Fibroblast of peridontal ligament (primary cell): ENCODE measurements at regions not wholly inside any gene's neighbourhood (a gene's known extent, or its start where the extent isn't known, plus 50 kb on each side); places are given as distances from the start of the nearest gene placed in this dataset.
"Not testable (repeated sequence)": the region's sequence is repeated elsewhere in the genome, so short reads cannot be mapped to it uniquely, and the experiment has no call there.

Experiments
- DNase-seq: peaks from one replicate; pipeline ENCODE4 v3.0.0-alpha.2; 2010; ENCODE audit errors: extremely low read depth

DNA sequence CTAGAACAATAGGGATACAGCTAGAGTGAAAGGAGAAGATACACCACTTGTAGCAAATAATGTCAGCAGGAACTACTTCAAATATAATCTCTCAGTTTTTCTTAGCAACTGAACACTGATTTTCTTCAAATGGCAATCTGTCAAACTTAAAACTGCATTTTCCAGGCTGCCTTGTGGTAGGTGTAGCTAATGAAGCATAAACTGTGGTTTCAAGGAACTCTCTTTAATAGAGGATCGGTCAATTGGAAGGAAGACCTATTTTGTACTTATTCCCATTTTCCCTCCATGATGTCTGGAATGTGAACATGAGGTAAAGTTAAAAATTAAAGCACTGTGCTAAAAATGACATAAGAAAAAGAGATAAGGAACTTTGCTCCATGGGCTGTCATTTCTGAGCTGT, 1261.9 kb downstream of the PCDH17 start:
- no peak for DNase-seq

DNA sequence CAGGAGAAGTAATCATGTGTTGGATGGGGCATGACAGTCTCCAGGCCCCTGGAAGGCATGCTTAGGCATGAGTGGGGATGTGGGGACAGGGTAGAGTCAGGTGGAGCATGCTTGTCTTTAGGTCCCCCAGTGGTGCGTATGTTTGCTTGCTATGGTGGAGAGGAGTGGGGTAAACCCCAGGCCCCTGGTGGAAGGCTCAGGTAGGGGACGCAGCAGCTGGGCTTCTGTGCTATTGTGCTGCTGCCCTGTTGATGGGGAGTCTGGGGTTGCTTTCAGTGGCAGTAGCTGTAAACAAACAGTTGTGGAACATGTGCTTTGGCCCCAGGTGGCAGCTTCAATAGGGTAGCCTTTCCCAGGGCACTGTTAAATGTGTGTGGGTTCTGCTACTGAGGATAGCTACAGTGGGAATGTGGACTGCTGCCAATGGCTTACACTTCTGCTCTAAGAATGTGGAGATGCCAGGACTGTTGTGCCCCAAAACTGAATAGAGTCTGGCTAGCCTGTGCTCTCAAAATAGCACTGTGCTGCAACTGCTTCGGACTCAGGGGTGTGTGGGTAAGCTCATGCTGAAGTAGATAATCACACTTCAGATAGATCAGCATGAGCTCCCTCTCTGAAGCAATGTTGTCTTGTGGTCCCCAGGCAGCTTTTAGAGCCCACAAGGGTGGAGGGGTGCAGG, 1257.3 kb downstream of the DIAPH3 start:
- DNase-seq, result no peak

DNA sequence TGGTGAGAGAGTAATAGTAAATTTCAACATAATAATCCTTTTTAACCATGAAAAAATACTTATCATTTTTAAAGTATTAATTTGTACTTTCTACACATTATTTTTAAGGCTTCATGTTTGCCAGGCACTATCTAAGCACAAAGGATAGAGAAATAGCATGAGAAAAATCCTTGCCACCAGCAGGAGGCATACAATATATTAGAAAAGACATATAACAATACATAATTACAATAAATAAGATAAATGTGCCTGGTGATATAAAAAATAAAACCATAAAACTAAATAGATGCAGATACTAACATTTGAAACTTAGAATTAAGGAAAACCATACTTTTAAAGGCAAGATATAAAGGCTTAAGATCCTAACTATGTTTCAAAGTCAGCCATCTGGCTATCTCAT, 1256.4 kb downstream of the DIAPH3 start:
- DNase-seq, result no peak

DNA sequence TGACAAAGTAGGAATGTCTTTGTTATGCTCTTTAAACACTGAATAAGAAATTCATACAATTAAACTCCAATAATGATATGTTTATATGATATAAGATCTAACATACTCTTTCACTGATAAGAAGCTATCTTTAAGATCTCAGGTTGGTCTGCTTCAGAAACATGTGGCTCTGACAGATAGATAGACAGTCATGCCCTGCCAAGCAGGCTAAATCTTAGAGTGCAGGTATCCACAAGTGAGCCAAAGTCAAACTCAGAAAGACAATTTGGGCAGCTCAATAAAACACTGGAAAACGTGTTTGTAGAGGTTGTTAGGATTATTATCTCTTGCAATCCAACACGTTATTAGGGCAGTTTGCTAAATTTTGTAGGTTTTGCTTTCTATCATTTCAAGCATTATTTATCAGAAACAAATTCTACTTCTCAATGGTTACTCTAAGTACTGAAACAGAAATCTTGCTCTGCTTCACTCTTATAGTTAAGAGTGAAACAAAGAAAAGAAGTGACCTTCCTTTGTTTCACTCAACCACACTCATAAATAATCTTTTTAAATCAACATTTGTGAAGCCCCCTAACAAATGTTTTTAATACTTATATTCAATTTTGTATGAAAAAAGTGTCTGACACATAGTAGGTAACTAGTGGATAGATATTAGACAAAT, 1255.6 kb downstream of the DIAPH3 start:
- no peak for DNase-seq

DNA sequence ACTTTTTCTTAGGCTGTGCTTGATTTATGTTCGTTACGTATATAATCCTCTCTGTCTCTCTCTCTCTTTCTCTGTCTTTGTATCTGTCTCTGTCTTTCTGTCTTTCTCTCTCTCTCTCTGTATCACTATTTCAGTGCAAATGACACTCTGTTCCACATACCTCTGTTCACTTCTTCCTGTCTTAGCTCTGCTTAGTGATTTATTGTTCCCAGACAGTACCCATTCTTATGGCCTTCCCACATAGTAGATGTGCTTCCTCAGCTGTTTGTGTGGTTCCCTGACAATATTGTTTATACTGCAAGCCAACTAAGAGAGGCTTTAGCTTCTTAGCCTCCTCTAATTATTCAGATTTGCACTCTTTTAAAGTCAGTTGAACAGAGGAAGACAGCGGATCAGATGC, 1244.2 kb downstream of the DIAPH3 start:
- DNase-seq, result no peak

DNA sequence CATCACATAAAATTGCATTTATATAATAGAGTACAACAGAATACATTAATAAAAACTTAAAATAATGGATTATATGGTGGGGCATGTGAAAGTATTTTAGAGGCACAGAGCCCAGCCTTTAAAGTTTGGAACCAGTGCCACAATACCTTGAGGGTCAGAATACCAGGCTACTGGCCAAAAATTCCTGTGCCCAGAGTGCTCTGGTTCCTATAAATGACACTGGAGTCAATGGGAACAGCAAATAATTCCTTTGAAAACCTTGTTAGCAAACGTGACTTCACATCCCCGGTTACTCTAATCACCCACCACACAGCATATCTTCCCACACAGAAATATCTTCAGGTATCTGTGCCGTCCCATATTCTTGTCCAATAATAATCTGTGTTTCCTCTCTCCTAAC, 1242.6 kb downstream of the DIAPH3 start:
- no peak for DNase-seq

DNA sequence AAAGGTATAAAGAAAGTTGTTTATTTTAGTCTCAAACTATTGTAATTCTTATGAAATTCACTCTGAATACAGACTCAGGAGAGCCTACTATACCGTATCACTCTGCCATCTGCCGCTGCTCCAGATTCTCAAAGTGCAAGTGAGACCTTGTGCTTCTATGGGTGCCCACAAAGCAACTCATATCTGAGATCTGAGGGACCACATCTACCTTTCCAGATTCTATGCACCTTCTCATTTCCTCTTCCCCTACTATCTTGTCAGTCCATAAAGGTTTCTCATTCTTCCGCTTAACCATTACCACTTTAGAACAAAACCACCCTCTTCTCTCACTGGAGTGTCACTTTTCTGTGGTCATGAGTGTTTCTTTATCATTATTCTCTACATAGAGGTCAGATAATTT, 1236.9 kb downstream of the DIAPH3 start:
- no peak for DNase-seq

DNA sequence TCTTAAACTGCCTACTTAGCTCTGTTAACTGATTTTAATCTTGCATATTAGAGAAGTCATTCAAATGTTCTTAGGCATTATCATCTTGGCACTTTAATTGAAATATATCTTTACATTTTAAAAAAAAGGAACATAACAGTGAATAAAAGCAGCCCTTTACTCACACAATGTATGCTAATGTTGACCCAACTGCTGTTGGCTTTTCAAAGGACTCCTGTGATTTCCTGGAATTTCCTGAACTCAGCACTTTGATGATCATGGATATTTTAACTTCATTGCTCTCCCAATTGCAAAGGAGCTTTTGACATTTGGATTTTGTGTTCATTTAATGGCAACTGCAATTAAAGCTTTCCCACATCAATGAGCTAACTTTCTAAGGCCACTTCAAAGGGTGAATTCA, 1230.3 kb downstream of the DIAPH3 start:
- DNase-seq, result no peak

DNA sequence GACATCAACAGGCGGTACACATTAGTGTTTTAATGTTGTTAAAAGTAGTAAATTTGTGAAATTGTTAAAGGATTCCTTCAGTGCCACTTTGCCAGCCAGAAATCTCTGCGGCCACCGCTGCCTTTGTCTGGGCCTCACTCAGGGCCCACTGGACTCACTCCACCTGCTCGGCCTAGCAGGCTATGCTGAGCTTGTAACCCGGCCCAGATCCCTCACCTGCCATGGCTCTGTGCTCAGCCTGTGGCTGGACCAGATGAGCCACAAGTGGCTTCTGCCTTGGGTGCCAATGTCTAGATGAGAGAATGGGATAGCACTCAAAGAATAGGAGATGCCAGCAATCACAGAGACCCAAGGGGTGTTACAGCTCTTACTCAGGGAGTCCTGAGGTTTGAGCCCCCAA, 1228.0 kb downstream of the DIAPH3 start:
- no peak for DNase-seq

DNA sequence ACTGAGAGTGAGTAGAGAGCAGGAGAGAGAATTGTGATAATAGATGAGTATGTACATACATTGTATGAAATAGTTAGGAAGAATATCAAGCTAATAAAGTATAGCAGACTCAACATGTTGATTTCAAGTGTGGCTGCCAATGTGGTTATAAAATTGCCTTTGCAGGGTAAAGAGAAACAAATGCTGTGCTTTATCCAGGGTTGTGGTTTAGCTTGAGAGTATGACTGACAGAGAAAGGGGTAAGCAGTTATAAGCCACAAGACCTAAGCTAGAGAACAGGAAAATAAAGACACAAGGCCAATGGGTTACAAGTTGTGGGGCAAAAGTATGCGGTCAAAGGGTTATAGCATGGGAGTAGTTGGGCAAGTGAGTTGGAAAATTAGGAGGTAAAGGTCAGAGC, 1217.5 kb downstream of the DIAPH3 start:
- no peak for DNase-seq

DNA sequence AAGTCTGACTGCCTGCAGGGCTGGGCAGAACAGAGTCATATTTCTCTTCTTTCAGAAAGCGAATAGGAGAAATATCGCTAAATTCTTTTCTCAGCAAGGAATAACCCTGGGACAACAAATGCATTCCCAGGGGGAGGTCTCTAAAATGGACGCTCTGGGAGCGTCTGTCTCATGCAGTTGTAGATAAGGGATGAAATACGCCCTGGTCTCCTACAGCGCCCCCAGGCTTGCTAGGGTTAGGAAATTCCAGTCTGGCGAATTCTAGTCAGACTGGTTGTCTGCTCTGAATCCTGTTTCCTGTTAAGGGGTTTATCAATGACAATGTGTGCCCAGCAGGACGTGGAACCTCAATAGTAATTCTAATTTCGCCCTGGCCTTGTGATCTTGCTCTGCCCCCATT, 1214.1 kb downstream of the DIAPH3 start:
- no peak for DNase-seq

DNA sequence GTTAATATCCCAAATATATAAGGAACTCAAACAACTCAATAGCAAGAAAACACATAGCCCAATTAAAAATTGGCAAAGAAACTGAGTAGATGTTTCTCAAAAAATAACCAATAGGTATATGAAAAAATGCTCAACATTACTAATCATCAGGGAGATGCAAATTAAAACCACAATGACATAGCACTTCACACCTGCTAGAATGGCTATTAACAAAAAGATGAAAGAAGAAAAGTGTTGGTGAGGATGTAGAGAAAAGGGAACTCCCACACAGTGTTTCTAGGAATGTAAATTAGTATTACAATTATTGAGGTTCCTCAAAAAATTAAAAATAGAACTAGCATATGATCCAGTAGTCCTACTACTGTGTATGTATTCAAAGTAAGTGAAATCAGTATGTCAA, 1212.8 kb downstream of the DIAPH3 start:
- DNase-seq, result no peak

DNA sequence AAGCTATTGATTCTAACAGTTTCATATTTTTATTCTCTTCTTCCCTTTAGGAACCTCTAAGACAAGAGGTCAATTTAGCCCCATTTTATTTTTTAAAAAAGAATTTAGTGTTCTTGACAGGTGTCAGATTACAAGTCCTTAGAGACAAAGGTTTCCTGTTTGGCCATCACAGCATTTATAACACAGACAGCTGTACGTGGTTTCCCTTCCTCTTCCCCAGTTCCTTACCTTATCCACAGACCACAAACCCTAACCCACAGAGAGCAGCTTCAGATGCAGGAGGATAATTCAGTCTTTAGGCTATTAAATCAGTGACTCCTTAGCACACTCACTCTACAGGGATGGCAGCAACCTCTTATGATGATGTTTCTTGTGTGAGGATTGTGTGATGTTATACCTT, 1210.1 kb downstream of the DIAPH3 start:
- DNase-seq, result no peak

DNA sequence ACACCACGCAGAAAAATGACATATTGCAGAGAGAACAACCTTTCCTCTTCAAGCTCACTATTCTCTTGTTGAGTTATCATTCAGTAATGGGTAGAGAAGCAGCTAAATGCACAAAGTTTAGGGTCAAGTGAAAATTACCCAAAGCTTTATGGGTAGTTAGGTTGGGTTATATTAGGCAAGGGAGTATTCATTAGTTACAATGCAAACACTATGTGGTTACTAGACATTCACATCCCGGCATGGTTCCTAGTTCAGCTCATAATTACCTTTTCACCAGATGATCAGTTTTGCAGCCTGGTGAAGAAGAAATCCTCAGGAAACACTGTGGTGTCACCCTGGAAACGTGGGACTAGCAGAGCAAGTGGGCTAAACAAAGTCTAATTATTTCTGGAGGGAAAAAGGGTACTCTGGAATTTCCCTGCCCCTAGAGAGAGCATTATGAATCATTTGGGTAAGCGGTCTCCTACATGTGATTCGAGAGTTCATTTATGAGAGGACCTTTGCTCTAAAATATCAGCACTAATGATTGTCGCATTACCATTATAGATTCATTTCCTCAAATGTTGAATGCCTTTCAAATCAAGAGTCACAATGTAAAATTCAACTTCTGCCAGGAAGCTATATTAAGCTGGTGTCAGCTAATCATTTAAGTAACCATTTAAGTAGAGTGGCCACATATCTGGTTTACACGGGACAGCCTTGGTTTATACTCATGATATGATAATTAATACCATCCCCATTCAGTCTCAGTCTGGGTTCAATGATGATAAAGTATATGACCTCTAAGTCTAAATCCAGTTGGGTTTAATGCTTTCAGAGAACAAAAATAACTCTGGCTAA, 1208.0 kb downstream of the DIAPH3 start:
- DNase-seq, result no peak

DNA sequence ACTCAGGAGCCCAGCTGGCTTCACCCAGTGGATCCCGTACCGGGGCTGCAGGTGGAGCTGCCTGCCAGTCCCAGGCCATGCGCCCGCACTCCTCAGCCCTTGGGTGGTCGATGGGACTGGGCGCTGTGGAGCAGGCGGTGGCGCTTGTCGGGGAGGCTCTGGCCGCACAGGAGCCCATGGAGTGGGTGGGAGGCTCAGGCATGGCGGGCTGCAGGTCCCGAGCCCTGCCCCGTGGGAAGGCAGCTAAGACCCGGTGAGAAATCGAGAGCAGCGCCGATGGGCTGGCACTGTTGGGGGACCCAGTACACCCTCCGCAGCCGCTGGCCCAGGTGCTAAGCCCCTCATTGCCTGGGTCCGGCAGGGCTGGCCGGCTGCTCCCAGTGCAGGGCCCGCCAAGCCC, 1205.6 kb downstream of the DIAPH3 start:
- DNase-seq, result not testable (repeated sequence)

DNA sequence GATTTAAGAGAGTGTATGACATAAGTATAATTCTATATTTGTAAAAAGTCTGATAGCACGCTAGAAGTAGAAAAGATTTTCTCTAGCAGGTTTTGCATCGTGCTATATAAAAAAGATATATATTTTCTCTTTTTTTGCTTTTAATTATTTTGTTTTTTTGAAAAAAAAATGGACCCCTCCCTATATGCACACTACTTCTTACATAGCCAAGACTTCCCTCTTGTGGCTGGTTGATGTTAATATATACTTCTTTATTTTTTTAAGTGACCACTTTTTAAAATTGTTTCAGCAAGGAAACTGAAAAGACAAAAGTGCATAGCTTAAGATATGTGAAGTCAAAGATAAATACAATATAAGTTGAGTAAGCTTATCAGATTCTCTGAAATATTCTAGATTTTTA, 1202.8 kb downstream of the DIAPH3 start:
- no peak for DNase-seq

DNA sequence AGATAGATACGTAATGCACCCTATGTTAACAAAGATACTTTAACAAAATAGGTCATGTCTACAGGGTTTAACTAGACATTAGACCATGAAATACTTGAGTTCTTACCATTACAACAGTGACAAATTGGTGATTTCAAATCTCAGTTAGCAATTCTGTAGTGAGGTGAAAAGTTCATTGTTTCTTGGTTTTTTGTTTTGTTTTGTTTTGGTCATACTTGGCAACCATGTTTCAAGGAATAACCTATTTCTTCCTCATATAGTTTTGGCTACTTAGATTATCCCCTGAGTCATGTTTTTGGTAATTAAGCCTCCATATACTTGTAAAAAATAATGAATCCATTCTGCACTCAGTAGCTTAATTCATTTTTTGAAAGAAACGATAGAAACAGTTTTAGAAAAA, 1200.4 kb downstream of the DIAPH3 start:
- no peak for DNase-seq

DNA sequence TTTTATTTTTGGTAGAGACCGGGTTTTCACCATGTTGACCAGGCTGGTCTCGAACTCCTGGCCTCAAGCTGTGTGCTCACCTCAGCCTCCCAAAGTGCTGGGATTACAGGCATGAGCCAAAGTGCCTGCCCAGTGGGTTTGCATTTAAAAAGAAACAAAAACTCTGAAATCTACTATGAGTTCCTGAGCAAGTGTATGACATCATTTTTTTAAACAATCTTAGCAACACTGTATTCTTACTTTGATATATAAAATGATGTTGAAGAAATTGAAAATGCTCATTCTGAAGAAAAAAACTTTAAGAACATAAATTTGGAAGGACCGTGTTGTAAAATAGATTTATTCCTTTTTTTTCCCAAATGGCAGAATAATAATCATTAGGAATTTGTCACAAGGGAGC, 1199.7 kb downstream of the DIAPH3 start:
- no peak for DNase-seq

DNA sequence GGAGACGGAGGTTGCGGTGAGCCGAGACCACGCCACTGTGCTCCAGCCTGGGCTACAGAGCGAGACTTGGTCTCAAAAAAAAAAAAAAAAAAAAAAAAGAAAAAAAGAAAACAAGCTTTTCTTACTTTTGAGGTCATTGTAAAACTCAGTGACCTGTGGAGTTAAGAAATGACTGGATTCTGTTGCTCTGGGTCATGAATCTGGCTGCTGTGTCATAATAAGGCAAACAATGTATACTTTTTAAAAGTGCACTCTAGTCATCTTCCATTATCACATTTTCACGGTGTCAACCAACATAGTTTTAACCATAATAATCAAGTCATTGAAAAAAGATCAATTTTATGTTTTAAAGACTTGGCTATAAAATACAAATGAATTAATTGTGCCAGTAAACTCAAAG, 1186.6 kb downstream of the DIAPH3 start:
- no peak for DNase-seq

DNA sequence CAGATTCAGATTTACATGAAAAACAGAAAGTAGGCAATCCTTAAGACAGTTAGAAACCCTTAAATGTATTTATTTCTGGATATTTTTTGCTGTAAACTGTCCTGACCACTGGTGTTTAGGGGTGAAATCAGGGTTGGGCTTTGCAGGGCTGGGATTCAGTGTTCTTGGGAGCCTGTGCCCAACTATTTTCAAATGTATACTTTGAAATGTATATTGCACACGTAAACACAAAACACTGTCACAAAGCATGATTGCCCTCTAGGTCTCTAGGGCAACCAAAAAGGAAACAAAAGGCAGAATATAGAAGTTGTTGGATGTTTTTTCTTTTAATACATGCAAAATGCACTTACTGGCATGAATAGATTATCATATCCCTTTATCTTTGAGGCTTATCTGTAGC, 1185.4 kb downstream of the DIAPH3 start:
- no peak for DNase-seq

DNA sequence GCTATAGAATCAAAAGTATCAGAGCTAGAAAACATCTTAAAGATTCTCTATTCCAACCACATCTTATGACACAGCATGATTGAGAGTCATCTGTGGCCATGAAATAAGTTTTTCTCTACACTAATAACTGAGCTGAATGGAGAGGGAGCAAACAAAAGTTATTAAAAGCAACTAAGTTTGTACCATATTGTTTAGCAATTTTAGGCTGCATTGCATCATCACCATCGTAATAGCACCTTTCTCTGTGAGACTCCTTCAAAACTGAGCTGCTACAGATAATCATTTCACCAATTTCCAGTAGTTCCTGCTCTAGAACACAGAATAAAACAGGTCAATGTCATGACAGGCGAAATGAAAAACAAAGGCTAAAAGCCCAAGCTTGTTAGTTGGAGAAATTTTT, 1183.9 kb downstream of the DIAPH3 start:
- no peak for DNase-seq

DNA sequence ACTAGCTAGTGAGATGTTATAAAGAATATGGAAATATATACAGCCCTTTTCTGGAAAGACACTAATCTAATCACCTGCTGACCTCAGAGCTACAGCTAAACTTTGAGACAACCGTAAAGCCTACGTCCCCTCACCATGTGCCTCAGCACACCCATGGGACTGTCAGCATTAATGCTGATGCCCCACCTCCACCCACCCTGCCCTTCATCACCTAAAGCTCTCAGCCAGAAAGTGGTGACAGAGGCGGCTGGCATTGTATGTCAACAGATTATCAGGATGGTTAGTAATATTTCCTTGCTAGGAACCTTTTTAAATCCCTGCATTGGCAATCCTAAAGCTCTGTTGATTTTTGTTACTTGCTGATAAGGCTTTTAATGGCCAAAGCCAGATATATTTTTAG, 1177.9 kb downstream of the DIAPH3 start:
- DNase-seq, result no peak

DNA sequence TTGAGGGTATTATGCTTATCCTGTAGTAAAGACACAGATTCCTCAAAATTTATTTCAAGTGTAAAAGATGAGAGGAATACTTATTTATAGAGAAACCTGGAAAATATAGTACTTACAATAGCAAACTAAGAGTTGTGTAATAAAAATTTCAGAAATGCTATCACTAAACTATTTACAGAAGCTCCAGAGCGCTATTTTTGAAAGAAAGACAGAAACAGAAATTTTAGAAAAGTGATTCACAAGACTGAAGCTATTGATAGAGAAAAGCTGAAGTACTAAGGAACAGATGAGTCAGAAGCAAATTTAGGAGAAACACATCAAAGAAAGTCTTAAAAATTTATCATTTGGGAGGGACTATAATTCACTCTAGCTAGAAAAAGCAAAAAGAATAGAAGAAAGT, 1174.2 kb downstream of the DIAPH3 start:
- no peak for DNase-seq
